GM12872 (cell line): ENCODE measurements at regions not wholly inside any gene's neighbourhood (a gene's known extent, or its start where the extent isn't known, plus 50 kb on each side); places are given as distances from the start of the nearest gene placed in this dataset.

Experiments
- CTCF ChIP-seq: IDR thresholded peaks from 3 replicates; pipeline ENCODE4 v1.5.1; 2011; ENCODE audit warnings: low read depth, mild to moderate bottlenecking, low read length, moderate library complexity; ENCODE audit not compliant: insufficient read depth

GRCh38 chr2:7146151-7146550 is 228.9 kb downstream of the RNF144A start:
- no peak for TF ChIP-seq CTCF

GRCh38 chr2:7154656-7155055 is 237.4 kb downstream of the RNF144A start:
- no peak for TF ChIP-seq CTCF

GRCh38 chr2:7161501-7161900 is 244.3 kb downstream of the RNF144A start:
- TF ChIP-seq CTCF: no peak

- TF ChIP-seq CTCF: no peak
Measured at GRCh38 chr2:7165736-7166135, 248.5 kb downstream of the RNF144A start.

GRCh38 chr2:7167801-7168411 is 250.7 kb downstream of the RNF144A start:
- TF ChIP-seq CTCF: no peak

GRCh38 chr2:7169593-7169992 is 252.4 kb downstream of the RNF144A start:
- TF ChIP-seq CTCF: no peak

- no peak for TF ChIP-seq CTCF
Measured at GRCh38 chr2:7180638-7181370, 263.6 kb downstream of the RNF144A start.
